ENCODE measurements at regions not wholly inside any gene's neighbourhood (a gene's known extent, or its start where the extent isn't known, plus 50 kb on each side); places are given as distances from the start of the nearest gene placed in this dataset.
"Not testable (repeated sequence)": the region's sequence is repeated elsewhere in the genome, so short reads cannot be mapped to it uniquely, and the experiment has no call there.

DNA sequence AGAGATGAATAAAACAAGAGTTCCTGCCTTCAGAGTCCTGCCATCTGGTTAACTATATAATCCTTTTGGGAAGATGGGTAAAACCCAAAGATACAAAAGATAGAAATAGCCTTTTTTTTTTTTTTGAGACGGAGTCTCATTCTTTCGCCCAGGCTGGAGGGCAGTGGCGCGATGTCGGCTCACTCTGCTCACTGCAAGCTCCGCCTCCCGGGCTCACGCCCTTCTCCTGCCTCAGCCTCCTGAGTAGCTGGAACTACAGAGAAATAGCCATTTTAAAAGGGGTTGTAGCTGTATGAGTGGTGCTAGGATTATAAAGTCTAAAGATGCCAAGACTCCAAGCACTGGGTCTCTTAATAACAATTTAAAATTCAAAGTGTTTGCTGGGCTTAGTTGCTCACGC lies 97.2 kb downstream of the KDR start:
- no peak overlapping the region for H3K4me3 ChIP-seq
- no peaks in the 10 kb centered on the region for H3K27me3 ChIP-seq
- DNase-seq, result no peak
- H3K9me3 ChIP-seq, result no peaks in the 10 kb centered on the region
- no peaks in the 10 kb centered on the region for H3K36me3 ChIP-seq

DNA sequence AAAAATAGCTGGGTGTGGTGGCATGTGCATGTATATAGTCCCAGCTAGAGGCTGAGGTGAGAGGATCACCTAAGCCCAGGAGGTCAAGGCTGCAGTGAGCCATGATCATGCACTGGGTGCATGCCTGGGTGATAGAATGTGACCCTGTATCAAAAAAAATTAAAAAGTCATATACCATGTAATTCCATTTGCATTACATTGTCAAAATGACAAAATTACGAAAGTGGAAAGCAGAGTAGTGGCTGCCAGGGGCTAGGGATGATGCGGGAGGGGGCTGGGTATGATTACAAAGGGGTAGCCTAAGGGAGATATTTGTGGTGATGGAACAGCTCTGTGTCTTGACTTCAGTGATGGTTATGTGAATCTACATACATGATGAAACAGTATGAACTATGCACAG lies 97.8 kb downstream of the KDR start:
- Histone ChIP-seq H3K4me3 (no peak overlapping the region), H3K9me3 (no peaks in the 10 kb centered on the region), H3K36me3 (no peaks in the 10 kb centered on the region), H3K27me3 (no peaks in the 10 kb centered on the region)
- no peak for DNase-seq

DNA sequence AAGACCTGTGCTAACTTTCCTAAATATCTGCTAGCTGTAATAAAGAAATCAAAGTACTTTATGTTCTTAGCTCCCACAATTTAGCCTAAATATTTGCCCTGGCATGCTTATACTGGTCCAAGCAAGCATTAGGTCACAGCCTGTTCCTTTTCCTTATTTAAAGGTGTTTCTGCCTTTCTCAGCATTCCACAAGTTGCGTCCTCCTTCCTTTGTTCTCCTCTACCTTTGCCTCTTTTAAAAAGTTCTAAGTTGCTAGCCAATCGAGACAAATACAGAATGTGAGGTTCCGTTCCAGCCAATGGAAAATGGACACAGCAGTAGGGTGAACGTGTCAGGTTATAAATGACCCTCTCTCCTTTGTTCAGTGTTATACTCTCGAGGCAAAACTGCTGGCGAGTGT lies 99.9 kb downstream of the KDR start:
- not testable (repeated sequence) for H3K36me3 ChIP-seq, H3K4me3 ChIP-seq, H3K9me3 ChIP-seq, DNase-seq, H3K27me3 ChIP-seq

DNA sequence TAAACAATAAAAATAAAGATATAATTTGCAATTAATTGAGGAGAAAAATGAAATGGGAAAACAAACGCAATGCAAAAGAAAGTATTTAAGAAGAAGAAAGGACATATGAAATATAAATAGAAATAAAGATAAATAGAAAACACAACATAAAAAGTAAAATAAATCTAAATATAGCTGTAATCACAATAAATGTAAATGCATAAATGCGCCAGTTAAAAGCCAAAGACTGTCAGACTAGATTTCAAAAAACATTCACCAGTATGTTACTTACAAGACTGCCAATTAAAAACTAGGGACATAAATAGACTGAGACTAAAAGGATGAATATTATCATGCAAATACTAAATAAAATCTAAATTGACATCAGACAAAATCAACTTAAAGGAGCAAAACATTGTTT lies 102.4 kb downstream of the KDR start:
- Histone ChIP-seq H3K9me3 (no peaks in the 10 kb centered on the region), H3K36me3 (no peaks in the 10 kb centered on the region), H3K27me3 (no peaks in the 10 kb centered on the region), H3K4me3 (no peak overlapping the region)
- DNase-seq, result no peak

DNA sequence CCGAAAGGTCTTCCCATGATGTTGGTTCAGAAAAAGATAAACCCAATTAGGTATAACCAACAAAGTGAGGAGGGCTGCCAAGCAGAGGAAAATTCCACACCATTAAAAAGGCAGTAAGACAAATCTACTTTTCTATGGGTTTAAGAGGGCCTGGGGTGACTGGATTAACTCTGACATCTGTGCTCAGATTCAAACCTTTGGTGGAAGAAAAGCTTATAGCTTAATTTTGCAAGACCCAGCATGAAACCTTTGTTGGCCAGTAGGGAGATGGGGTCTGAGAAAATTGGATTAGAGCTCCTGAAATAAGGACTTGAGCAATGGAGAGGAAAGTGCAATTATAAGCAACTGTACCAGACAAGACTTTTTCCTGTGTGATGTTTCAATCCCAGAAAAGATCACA lies 104.2 kb downstream of the KDR start:
- Histone ChIP-seq H3K9me3 (no peaks in the 10 kb centered on the region), H3K4me3 (no peak overlapping the region), H3K27me3 (no peaks in the 10 kb centered on the region), H3K36me3 (no peaks in the 10 kb centered on the region)
- DNase-seq, result no peak

DNA sequence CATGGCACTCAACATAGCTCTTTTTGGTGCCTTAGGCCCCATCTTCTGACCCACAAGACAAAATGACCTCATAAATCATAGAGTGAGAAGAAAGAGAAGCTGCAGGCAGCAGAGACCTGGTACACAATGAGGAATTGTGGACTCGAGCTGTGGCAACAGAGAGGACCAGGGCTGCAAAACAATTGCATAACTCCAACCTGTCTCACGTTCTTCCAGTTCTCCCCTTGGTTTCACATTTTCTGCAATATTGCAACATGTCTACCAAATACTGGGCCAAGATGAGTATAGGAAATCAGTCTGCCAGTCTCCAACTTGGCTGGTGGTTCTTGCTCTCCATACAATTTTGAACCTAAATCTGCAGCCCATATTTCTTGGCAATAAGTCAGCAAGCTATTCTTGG lies 105.3 kb downstream of the KDR start:
- Histone ChIP-seq H3K4me3 (no peak overlapping the region), H3K36me3 (no peaks in the 10 kb centered on the region), H3K9me3 (no peaks in the 10 kb centered on the region), H3K27me3 (no peaks in the 10 kb centered on the region)
- no peak for DNase-seq

DNA sequence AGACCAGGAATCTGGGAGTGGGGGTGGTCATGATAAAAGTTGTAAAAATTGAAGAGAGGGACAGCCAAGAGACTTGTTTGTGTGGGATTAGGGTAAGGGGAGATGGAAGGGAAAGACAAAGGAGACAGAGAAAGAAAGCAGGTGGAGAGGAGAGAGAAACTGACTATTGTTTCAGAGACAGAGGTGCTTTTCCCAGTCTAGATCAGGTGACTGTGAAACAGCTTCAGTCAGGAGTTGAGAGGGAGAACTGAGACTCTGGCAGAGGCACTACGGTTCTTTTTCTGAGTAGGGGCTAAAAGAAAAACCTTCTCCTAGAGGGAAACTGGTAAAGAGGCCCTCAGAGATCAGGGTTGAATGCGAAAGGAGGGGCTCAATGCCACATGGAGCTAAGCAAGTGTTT lies 106.4 kb downstream of the KDR start:
- H3K9me3 ChIP-seq, result no peaks in the 10 kb centered on the region
- no peak overlapping the region for H3K4me3 ChIP-seq
- H3K27me3 ChIP-seq, result no peaks in the 10 kb centered on the region
- no peaks in the 10 kb centered on the region for H3K36me3 ChIP-seq
- DNase-seq, result no peak

DNA sequence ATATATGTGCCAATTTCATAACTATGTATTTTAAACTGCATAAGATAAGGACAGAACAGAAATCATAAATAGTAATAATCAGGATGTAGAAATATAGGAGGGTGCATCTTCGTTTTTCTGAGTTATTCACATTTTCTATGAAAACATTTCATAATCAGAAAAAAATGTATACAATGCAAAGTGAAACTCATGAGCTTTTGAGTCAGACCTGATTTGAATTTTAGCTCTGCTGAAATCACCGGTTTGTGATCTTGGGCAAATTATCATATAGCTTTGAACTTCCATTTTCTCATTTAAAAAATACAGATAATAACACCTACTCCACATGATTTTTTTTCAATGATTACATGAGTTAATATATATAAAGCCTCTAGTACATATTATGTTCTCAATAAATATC lies 106.9 kb downstream of the KDR start:
- no peak for DNase-seq
- H3K4me3 ChIP-seq, result no peak overlapping the region
- no peaks in the 10 kb centered on the region for H3K9me3 ChIP-seq
- H3K27me3 ChIP-seq, result no peaks in the 10 kb centered on the region
- H3K36me3 ChIP-seq, result no peaks in the 10 kb centered on the region

DNA sequence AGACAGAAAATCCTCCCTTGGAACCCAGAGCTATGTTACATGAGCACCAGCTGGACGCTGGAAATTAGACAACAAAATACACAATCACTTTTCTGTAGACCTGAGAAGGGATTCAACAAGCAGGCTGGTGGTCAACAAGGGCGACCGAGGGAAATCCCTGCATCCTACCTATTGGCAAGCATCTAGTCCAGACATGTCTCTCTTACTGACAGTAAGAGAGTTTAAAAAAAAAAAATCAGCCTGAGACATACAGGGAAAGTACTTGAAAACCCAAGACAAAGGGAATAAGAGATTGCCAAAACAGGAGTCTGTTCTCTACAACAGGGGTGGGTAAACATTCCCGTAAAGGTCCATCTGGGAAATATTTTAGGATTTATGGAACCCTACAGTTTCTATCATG lies 108.0 kb downstream of the KDR start:
- Histone ChIP-seq H3K36me3 (no peaks in the 10 kb centered on the region), H3K27me3 (no peaks in the 10 kb centered on the region), H3K9me3 (no peaks in the 10 kb centered on the region), H3K4me3 (no peak overlapping the region)
- DNase-seq, result no peak

DNA sequence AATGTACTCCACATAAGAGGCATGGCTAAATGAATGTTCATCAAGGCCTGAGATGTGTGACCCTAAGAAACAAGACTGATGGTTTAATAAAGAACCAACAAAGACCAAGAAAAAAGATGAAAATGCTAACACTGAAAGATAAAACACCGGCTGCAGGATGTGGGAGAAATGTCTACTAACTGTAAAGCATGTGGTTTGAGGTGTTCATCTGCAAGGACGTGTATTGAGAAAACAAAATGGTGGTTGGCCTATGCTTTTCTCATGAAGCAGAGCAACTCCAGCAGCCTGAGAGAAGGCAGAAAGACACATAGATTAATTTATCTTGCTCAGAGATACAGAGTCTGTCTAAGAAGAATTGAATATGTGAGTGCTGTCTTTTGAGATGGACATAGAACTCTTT lies 109.3 kb downstream of the KDR start:
- H3K4me3 ChIP-seq, result no peak overlapping the region
- no peaks in the 10 kb centered on the region for H3K36me3 ChIP-seq
- H3K9me3 ChIP-seq, result no peaks in the 10 kb centered on the region
- no peak for DNase-seq
- no peaks in the 10 kb centered on the region for H3K27me3 ChIP-seq

DNA sequence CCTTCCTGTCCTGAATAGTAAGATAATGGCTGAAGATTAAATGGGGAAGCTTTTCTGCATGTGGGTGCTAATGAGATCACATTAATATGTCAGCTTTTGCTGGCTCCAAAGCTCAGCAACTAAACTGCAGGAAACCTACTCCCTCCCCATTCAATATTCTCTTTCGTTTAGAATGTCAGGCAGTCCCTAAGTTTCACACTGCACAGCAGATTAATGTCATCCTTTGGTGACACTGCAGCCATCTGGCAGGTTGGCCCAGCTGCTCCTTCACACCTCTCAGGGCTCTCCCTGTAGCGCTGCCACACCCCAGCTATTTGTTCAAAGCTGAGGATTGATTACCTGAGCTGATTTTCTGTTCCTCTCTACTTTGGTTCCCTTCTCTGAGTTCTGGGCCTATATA lies 110.5 kb downstream of the KDR start:
- Histone ChIP-seq H3K36me3 (no peaks in the 10 kb centered on the region), H3K4me3 (no peak overlapping the region), H3K9me3 (no peaks in the 10 kb centered on the region), H3K27me3 (no peaks in the 10 kb centered on the region)
- no peak for DNase-seq

DNA sequence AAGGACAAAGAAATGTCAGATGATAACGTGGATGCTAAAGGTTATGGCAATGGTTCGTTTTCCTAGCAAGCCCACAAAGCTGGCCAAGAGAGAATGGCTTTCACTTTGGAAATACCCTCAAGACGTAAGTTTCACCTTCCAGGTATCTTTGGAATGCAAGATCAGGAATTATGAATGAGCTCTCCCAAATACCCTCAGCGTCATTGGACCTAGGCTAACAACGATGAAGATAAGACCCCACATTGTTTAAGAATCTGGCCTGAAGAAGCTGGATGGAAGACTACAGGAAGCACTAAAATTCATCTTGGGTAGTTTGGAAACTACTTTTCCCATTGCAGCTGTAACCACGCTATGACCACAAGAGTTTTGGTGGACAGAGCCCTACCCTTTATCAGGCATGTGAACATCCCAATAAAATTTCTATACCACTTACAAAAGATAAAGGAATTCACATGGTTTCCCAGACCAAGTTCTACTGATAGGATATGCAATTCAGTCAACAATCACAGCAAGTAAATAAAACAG lies 111.9 kb downstream of the KDR start:
- H3K4me3 ChIP-seq, result no peak overlapping the region
- H3K36me3 ChIP-seq, result no peaks in the 10 kb centered on the region
- no peak for DNase-seq
- no peaks in the 10 kb centered on the region for H3K27me3 ChIP-seq
- H3K9me3 ChIP-seq, result no peaks in the 10 kb centered on the region

DNA sequence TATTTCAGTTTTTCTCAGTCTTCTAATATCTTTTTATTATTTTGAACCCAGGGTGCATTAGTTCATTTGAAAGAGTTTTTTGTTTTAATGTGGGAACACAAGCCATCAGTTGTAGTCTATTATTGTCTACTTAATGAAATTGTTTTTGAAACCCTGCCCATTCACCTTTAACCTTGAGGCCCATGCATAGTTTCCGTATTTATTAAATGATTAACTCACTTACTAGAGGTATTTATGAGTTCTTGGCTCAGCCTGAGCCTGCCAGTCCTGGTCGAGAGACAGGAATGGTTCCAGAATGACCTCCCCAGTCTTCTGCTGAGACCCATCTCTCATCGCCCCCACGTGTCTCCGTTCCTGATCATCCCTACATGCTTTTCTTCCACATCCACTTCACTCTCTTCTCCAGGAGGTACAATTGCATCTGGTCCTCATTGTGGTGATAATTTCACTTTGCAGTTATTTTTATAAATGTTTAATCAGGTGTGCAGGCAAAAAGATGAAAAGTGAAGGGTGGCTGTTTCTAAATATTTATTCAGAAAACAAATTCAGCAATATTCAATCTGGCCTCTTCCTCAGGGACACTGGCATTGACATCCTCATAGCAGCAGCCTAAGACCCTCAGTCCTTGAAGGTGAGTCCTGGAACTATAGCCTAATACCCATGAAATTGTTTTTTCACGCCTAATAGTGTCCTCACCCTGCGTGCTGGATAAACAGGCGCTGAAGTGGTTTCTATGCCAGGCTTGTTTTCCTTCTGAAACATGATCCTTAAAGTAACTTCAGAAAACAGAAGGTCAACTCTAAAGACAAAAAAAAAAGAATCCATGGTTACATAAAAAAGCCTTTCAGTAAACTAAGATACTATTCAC lies 112.8 kb downstream of the KDR start:
- Histone ChIP-seq H3K27me3 (no peaks in the 10 kb centered on the region), H3K9me3 (no peaks in the 10 kb centered on the region), H3K4me3 (no peak overlapping the region), H3K36me3 (no peaks in the 10 kb centered on the region)
- no peak for DNase-seq

DNA sequence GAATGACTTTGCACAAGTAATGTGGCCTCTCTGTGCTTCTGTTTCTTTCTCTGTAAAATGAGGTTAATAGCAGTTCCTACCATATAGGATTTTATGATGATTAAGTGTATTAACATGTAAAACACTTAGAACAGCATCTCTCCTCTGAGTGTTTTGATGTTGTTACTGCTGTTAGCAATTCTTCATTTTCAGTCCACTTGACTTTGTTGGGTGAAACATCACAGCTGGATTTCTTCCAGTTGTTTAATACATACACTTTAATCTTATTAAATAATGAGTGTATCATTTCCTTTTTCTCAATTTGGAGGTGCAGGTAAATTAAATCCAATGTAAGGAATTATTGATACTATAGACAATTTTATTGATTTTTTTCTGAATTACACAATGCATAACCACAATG lies 113.6 kb downstream of the KDR start:
- Histone ChIP-seq H3K9me3 (no peaks in the 10 kb centered on the region), H3K4me3 (no peak overlapping the region), H3K27me3 (no peaks in the 10 kb centered on the region), H3K36me3 (no peaks in the 10 kb centered on the region)
- DNase-seq, result no peak

DNA sequence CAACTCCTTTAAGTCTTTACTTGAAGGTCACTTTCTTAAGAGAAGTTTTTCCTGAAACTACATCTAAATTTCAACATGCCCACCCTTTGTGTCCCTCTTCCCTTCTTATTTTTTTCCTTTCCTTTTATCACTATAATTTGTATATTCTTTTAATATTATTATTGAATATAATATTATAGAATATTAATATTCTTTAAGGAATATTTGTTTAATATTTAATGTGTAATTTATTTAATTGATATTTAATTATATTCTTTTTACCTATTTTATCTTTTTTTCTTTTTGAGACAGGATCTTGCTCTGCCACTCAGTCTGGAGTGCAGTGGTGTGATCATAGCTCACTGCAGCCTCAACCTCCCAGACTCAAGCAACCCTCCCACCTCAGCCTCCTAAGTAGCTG lies 114.8 kb downstream of the KDR start:
- Histone ChIP-seq H3K4me3 (no peak overlapping the region), H3K36me3 (no peaks in the 10 kb centered on the region), H3K9me3 (no peaks in the 10 kb centered on the region), H3K27me3 (no peaks in the 10 kb centered on the region)
- DNase-seq, result no peak

DNA sequence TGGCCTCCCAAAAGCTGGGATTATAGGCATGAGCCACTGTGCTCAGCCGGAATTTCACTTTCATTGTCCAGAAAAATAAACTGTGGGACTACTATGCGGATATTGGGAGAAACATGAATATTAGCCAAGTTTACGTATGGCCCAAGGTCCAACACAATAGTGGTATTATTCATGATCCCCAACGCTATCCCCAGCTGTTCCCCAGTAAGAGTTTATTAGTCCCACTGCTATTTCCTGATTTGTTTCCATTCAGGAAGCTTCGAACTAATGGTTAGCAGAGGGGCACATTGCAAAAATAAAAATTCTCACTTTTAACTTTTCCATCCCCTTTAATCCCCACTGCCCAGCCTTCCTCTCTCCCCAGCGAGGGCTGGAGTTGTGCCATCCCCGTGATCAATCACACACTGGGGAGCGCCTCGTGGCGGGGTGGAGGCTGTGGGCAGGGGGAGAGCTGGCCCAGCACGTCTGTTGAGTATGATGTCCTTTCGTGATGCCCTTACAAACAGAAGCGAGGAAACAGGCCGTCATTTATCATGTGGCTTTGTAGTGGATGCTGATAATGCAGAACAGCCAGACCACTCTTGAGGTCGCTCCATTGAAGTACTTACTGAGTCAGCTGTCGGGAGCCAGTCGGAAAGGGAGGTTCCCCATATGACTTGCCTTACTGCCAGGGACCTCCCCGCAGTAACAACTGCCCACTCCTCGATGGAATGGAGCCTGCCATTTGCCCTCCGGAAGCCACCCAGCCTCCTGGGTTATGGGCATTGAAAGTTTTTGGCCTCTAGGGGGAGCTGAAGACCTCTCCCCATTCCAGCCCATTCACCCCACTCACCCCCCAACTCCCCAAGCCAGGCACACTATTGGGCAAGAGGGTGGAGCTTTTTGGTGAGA lies 117.0 kb downstream of the KDR start:
- no peaks in the 10 kb centered on the region for H3K9me3 ChIP-seq
- H3K4me3 ChIP-seq, result no peak overlapping the region
- no peak for DNase-seq
- H3K36me3 ChIP-seq, result no peaks in the 10 kb centered on the region
- no peaks in the 10 kb centered on the region for H3K27me3 ChIP-seq

DNA sequence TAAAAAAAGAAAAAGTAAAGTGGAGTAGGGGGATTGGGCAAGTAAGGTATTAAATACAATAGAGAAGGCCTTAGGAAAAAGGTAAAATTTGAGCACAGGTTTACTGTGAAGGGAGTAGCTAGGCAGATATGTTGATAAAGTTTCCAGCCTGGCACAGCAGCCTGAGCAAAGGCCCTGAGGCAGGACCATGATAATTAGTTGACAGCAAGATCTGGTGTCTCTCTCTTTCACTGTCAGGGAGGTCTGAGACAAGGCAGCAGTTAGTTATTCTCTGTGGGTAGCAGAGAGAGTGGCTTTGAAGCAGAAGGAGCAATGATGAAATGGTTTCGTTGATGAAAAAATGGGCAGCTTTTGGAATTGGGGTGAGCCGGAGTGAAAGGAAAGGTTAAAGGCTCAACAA lies 119.5 kb downstream of the KDR start:
- H3K27me3 ChIP-seq, result no peaks in the 10 kb centered on the region
- H3K9me3 ChIP-seq, result no peaks in the 10 kb centered on the region
- no peak overlapping the region for H3K4me3 ChIP-seq

DNA sequence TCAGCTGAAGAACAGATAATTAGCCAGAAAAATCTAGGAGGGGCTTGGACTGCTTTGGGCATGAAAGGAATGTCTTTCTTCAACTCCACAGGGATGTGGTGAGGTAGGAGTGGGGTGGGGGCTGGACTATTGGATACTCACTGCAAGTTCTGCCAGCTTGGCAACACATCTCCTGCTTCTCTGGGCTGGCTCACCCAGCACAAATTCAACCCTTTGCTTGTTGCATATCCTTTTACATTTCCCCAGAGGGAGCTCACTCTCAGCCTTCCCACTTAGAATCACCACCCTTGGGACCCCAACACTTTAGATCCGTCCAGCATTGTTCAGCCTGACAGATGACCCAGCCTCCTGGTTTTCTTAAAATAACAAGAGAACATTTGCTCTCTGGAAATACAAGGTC lies 120.6 kb downstream of the KDR start:
- Histone ChIP-seq H3K9me3 (no peaks in the 10 kb centered on the region), H3K27me3 (no peaks in the 10 kb centered on the region), H3K36me3 (no peaks in the 10 kb centered on the region), H3K4me3 (no peak overlapping the region)
- peak; percentile 23 for DNase-seq

More for the DNA sequence above, 119.5 kb downstream of the KDR start:
- no peaks in the 10 kb centered on the region for H3K36me3 ChIP-seq
- no peak for DNase-seq
